Left renal cortex interstitium (tissue), 4 donors: ENCODE measurements at regions not wholly inside any gene's neighbourhood (a gene's known extent, or its start where the extent isn't known, plus 50 kb on each side); places are given as distances from the start of the nearest gene placed in this dataset.

Experiments used
- DNase-seq, 4 donors: peaks; one replicate each; pipeline ENCODE4 v3.0.0-alpha.2; 2013; ENCODE audit warnings: low read depth in 4 of 4, low spot score in 2 of 4, missing footprints in 1 of 4

DNA sequence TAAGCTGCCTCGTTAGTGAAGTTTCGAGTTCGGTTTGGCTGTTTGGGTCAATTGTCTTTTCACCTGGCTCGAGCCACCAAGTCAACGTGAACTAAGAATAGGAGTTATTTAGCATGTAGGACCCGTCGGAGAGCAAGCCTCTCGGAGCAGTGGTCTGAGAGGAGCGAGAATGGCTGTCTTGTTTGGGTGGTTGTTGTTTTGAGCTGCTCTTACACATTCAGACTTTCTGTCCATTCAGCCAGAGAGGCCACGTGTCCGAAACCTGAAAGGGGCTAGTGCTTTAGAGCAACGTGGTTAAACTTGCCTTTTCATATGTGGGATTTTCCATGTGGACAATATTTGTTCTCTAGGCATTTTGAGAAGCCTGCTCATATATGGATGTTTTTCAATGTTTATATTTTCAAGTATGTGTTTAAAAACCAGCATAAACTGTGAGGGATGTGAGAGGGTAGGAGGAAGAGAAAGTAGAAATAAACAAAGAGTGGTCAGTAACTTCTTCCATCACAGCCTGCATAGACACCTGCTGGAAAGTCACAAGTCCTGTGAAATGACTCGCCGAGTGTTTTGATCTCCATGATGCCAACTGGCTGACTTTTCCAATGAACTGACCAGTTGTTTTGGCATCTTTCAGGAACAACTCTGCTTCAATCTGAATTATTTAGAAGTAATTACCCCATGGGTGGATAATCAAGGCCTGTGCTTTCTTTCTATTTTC is 221.0 kb downstream of the ASCL1 start:
- no peak for DNase-seq

GRCh38 chr12:103181366-103182152 is 224.1 kb downstream of the ASCL1 start:
- DNase-seq, result no peak

DNA sequence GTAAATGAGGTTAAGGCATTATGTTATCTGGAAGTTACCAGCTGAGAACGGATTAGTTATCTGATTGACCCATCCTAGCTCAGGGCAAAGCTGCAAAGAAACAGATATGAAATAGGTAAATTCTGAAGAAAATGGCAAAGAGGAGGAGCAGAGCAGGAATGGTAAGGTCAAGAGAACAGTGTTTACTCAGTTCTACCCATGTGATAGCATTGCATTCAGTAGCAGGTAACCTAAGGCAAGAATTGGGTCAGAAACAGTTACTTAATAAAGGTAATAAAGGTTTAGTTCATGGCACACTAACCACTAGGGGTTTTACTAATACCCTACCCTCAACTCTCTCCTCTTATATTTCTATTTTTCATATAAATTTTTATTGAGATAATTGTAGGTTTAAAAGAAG is 224.8 kb downstream of the ASCL1 start:
- no peak for DNase-seq

DNA sequence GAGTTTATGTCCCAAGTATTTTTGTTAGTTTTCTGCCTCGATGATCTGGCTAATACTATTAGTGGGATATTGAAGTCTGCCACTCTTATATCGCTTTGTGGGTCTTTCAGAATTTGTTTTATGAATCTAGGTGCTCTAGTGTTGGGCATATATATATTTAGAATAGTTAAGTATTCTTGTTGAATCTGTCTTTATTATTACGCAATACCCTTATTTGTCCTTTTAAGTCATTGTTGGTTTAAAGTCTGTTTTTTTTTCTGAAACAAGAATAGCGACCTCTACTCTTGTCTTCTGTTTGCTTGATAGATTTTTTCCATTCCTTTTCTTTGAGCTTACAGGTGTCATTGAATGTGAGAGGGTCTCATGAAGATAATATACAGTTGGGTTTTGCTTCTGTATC is 239.0 kb downstream of the ASCL1 start:
- DNase-seq, result no peak

DNA sequence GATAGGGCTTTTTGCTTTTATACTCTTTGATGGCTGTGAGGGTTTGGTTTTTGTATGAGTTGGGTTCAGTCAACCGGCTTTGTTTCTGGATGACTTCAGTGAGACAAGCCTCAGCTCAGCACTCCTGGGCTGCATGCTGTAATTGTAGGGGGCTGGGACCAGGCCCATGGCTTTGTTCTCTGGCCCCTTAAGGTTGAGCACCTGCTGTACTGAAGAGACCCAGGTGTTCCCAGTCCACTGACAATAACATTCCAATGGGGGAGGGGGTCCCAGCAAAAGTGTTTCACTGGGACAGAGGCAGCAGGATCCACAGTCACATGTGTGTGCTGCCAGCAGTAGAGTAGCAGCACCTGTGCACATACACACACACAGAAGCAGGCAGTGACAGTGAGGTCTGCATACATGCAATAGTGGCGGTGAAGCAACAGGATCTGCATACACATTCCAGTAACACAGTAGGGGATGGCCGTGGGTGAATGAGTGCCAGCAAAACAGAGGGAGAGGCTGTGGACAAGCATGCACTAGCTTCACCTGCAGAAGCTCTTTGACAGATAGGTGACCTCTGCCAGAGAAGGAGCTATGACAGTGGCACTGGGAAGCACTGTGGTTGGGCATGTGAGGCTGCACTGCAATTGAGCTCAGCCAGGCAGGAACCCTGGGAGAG is 240.4 kb downstream of the ASCL1 start:
- no peak for DNase-seq

GRCh38 chr12:103198499-103198898 is 241.0 kb downstream of the ASCL1 start:
- DNase-seq, result no peak

DNA sequence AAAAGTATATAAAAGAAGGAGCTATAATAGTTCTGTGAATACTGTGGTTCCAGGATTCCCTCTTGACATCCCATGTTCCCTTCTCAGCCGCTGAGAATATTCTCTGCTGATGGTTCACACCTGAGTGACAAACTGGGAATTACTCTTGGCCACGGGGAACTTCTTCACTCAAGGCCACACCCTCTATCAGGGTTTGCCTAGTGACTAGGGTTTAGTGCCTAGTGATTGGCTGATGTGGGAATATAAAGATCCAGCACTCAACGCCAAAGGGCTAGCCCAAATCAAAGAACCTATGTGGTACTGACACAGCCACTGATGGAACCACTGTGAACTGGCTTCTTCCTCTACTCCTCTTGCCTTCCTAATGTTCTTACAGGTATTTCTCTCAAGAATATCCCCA is 248.4 kb downstream of the ASCL1 start:
- no peak for DNase-seq

DNA sequence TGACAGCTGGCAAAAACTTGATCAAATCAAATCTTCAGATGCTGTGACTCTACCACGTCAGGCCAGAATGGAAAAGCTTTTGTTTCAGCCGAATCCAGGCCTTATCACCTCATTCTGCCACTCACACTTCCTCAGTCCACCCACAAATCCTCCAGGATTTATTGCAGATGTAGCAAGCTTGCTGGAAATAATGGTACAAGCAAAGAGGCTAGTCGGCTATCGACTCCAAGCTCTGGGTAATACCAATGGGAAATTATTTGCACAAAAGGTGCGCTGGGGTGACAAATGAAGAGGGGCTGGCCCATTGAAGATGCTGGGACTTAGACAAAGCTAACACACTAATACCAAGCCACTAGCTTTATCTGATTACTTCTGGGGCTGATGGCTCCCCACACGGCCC is 250.5 kb downstream of the ASCL1 start:
- no peak for DNase-seq

GRCh38 chr12:103241184-103241583 is 254.6 kb downstream of the C12orf42 start:
- no peak for DNase-seq

GRCh38 chr12:103244596-103244995 is 251.2 kb downstream of the C12orf42 start:
- no peak for DNase-seq

- no peak for DNase-seq
These were observed 248.2 kb downstream of the C12orf42 start for GRCh38 chr12:103247531-103247930.

DNA sequence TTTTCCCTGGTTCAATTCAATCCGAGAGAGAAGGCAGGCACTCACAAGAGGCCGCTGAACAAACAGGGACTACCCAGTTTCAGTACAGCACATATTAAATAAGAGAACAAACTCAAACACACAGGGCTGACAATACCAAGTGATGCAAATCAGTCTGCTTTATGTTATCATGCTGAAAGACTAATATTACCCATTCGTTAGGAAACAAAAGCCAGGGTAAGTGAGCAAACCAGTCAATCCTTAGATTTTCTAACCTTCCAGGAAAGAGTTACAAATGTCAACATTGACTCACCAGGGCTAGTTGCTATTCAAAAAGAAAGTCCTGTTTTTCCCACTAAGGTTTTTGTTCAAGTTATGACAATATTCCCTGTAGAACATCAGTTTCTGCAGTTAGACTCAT is 246.2 kb downstream of the C12orf42 start:
- no peak for DNase-seq

- DNase-seq, result no peak
These were observed 245.3 kb downstream of the C12orf42 start for GRCh38 chr12:103250487-103250886.
